ENCODE measurements at regions not wholly inside any gene's neighbourhood (a gene's known extent, or its start where the extent isn't known, plus 50 kb on each side); places are given as distances from the start of the nearest gene placed in this dataset.

DNA sequence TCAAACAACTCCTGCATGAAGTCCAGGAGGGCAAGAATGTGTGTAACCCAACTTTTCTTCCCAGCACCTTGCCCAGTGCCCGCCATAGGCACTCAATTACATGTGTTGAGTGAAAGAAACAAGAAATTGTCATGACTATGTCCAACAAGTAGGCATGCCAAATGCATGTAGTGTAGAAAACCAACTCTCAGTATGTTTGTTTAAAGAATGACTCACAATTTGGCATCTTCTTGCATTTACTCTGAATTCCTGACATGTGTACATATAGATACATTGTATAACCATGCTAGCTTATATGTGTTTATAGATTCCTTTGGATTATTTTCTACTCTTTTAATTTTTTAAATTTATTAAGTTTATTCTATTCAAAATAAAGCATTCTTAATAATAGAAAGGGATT, 305.0 kb downstream of the EFNB2 start:
- Histone ChIP-seq H3K79me2 (ENCODE audit: insufficient read depth, low read depth) (no peaks in the 10 kb centered on the region), H3K9ac (no peak overlapping the region), H3K36me3 (ENCODE audit: insufficient read depth) (no peaks in the 10 kb centered on the region), H3K4me1 (ENCODE audit: low read depth, poor library complexity, severe bottlenecking) (no peaks in the 10 kb centered on the region), H3K4me2 (no peak overlapping the region), H3K4me3 (IDR thresholded peaks at IDR 0.05; ENCODE audit: insufficient read depth, low read depth, low read length) (no peak overlapping the region), H3K27me3 (ENCODE audit: insufficient read depth, low read depth) (no peaks in the 10 kb centered on the region), H4K20me1 (ENCODE audit: insufficient read depth) (no peaks in the 10 kb centered on the region), H3K27ac (no peak overlapping the region), H2AFZ (ENCODE audit: low read depth) (no peak overlapping the region)
- TF ChIP-seq, protein P1, sequence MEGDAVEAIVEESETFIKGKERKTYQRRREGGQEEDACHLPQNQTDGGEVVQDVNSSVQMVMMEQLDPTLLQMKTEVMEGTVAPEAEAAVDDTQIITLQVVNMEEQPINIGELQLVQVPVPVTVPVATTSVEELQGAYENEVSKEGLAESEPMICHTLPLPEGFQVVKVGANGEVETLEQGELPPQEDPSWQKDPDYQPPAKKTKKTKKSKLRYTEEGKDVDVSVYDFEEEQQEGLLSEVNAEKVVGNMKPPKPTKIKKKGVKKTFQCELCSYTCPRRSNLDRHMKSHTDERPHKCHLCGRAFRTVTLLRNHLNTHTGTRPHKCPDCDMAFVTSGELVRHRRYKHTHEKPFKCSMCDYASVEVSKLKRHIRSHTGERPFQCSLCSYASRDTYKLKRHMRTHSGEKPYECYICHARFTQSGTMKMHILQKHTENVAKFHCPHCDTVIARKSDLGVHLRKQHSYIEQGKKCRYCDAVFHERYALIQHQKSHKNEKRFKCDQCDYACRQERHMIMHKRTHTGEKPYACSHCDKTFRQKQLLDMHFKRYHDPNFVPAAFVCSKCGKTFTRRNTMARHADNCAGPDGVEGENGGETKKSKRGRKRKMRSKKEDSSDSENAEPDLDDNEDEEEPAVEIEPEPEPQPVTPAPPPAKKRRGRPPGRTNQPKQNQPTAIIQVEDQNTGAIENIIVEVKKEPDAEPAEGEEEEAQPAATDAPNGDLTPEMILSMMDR (conservative IDR thresholded peaks at IDR 0.05; ENCODE audit: low read depth, low read length) = no peak

DNA sequence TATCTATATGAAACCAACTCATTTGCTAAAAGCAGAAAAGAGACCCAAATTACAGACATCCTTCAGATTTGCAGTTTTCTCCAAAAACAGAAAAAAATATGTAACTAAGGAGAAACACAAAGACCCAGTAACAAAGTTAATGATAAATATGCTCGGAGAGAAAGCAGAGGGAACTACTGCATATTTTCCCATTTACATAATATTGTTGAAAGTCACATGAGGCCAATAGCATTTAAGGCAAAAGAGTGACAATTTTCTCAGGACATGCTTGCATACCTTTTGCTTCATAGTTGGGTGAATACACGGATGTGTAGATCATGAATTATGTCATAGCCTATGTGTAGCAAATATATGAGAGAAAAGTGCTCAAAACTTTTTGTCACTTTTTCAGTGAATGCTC, 310.3 kb downstream of the EFNB2 start:
- TF ChIP-seq, protein P1 (conservative IDR thresholded peaks at IDR 0.05; ENCODE audit: low read depth, low read length) = no peak
- Histone ChIP-seq H2AFZ (ENCODE audit: low read depth) (no peak overlapping the region), H3K9ac (no peak overlapping the region), H3K36me3 (ENCODE audit: insufficient read depth) (no peaks in the 10 kb centered on the region), H3K4me1 (ENCODE audit: low read depth, poor library complexity, severe bottlenecking) (no peaks in the 10 kb centered on the region), H3K27me3 (ENCODE audit: insufficient read depth, low read depth) (no peaks in the 10 kb centered on the region), H3K4me2 (no peak overlapping the region), H3K4me3 (IDR thresholded peaks at IDR 0.05; ENCODE audit: insufficient read depth, low read depth, low read length) (no peak overlapping the region), H3K27ac (no peak overlapping the region), H4K20me1 (ENCODE audit: insufficient read depth) (no peaks in the 10 kb centered on the region), H3K79me2 (ENCODE audit: insufficient read depth, low read depth) (no peaks in the 10 kb centered on the region)

DNA sequence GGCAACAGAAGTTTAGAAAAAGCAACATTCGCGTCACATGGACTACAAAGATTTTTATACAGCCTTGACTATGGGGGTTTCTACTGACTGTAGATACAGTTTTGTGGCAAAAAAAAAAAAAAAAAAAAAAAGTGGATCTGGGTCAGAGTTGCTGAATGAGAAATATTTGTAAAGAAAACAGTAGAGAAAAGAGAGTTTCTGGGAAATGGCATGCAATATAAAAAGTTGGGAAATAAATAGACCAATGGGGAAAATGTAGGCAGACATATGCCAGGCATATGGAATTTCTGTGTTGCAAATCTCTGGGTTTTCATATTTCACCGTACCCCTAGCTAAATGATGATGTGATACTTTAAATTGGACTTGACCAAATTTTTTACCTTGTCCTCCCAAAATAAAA, 315.3 kb downstream of the EFNB2 start:
- no peak overlapping the region for H3K4me2 ChIP-seq
- TF ChIP-seq, protein P1 (conservative IDR thresholded peaks at IDR 0.05; ENCODE audit: low read depth, low read length) = no peak
- H3K79me2 ChIP-seq (ENCODE audit: insufficient read depth, low read depth) = no peaks in the 10 kb centered on the region
- no peak overlapping the region for H3K4me3 ChIP-seq (IDR thresholded peaks at IDR 0.05; ENCODE audit: insufficient read depth, low read depth, low read length)
- H3K27me3 ChIP-seq (ENCODE audit: insufficient read depth, low read depth) = no peaks in the 10 kb centered on the region
- H3K9ac ChIP-seq = no peak overlapping the region
- no peaks in the 10 kb centered on the region for H4K20me1 ChIP-seq (ENCODE audit: insufficient read depth)
- no peak overlapping the region for H2AFZ ChIP-seq (ENCODE audit: low read depth)
- no peaks in the 10 kb centered on the region for H3K36me3 ChIP-seq (ENCODE audit: insufficient read depth)
- no peak overlapping the region for H3K27ac ChIP-seq
- H3K4me1 ChIP-seq (ENCODE audit: low read depth, poor library complexity, severe bottlenecking) = no peaks in the 10 kb centered on the region

DNA sequence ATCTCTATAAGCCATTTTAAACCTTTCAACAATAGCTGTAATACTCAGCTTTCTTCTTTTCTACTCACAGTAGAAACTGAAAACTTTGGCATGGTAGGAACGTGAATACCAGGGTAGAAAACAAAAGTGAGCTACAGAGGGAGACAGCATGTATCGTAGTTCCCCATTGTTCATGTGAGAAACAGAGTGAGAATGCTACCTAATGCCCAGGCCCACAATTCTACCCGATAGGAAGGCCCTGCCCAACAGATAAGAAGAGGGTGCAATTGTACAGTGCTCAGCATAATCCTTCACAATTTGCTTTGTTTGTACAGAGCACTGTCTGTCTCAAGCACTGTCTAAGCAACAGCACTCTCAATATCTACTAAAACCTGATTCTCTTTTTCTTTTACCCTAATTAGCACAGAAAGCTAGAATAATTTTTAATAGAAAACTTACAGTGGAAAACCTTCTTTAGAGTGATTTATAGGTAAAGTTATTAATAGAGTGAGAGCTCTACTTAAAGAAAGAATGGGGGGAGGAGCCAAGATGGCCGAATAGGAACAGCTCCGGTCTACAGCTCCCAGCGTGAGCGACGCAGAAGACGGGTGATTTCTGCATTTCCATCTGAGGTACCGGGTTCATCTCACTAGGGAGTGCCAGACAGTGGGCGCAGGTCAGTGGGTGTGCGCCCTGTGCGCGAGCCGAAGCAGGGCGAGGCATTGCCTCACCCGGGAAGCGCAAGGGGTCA, 322.3 kb downstream of the EFNB2 start:
- TF ChIP-seq, protein P1 (conservative IDR thresholded peaks at IDR 0.05; ENCODE audit: low read depth, low read length) = no peak
- H3K4me3 ChIP-seq (IDR thresholded peaks at IDR 0.05; ENCODE audit: insufficient read depth, low read depth, low read length) = no peak overlapping the region
- H2AFZ ChIP-seq (ENCODE audit: low read depth) = no peak overlapping the region

More for the DNA sequence above, 322.3 kb downstream of the EFNB2 start:
- H3K9ac ChIP-seq = no peak overlapping the region
- H3K4me1 ChIP-seq (ENCODE audit: low read depth, poor library complexity, severe bottlenecking) = no peaks in the 10 kb centered on the region
- no peaks in the 10 kb centered on the region for H3K27me3 ChIP-seq (ENCODE audit: insufficient read depth, low read depth)
- H4K20me1 ChIP-seq (ENCODE audit: insufficient read depth) = no peaks in the 10 kb centered on the region
- no peaks in the 10 kb centered on the region for H3K36me3 ChIP-seq (ENCODE audit: insufficient read depth)
- H3K27ac ChIP-seq = no peak overlapping the region
- no peaks in the 10 kb centered on the region for H3K79me2 ChIP-seq (ENCODE audit: insufficient read depth, low read depth)
- no peak overlapping the region for H3K4me2 ChIP-seq

Measured in KMS-11 (cell line).